ENCODE measurements at regions not wholly inside any gene's neighbourhood (a gene's known extent, or its start where the extent isn't known, plus 50 kb on each side); places are given as distances from the start of the nearest gene placed in this dataset.
"Not testable (repeated sequence)": the region's sequence is repeated elsewhere in the genome, so short reads cannot be mapped to it uniquely, and the experiment has no call there.

GRCh38 chr21:34228792-34229191 lies 135.0 kb upstream of the KCNE2 start:
- TF ChIP-seq, protein P1, sequence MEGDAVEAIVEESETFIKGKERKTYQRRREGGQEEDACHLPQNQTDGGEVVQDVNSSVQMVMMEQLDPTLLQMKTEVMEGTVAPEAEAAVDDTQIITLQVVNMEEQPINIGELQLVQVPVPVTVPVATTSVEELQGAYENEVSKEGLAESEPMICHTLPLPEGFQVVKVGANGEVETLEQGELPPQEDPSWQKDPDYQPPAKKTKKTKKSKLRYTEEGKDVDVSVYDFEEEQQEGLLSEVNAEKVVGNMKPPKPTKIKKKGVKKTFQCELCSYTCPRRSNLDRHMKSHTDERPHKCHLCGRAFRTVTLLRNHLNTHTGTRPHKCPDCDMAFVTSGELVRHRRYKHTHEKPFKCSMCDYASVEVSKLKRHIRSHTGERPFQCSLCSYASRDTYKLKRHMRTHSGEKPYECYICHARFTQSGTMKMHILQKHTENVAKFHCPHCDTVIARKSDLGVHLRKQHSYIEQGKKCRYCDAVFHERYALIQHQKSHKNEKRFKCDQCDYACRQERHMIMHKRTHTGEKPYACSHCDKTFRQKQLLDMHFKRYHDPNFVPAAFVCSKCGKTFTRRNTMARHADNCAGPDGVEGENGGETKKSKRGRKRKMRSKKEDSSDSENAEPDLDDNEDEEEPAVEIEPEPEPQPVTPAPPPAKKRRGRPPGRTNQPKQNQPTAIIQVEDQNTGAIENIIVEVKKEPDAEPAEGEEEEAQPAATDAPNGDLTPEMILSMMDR (IDR thresholded peaks at IDR 0.05; ENCODE audit: insufficient read depth, low read depth, low read length, missing control alignments), result no peak
- no peak for DNase-seq (ENCODE audit: low read depth)
- H3K4me3 ChIP-seq (ENCODE audit: low read length), result no peak overlapping the region

- DNase-seq (ENCODE audit: low read depth), result no peak
- TF ChIP-seq, protein P1 (IDR thresholded peaks at IDR 0.05; ENCODE audit: insufficient read depth, low read depth, low read length, missing control alignments), result no peak
- no peak overlapping the region for H3K4me3 ChIP-seq (ENCODE audit: low read length)
Observed at GRCh38 chr21:34229353-34229752, 134.5 kb upstream of the KCNE2 start.

- not testable (repeated sequence) for H3K4me3 ChIP-seq (ENCODE audit: low read length); DNase-seq (ENCODE audit: low read depth)
Observed at GRCh38 chr21:34233741-34234140, 130.1 kb upstream of the KCNE2 start.

DNA sequence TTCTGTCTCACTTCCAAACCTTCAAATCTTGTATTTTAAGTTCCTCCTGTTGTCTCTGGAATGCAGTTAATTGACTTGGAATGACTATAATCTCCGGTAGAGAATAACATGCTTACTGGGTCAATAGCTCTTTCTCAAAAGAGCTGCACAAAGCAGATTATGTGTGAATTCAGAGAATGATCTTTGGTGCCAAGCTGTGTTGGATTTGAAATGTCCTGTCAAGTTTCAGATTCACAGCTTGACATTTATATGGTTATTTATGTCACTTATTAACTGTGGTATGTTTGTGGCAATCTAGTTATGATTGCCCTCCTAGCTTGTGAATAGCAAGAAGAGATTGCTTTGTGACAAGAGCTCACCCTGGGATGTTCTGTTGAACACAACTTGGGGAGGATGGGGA lies 128.3 kb upstream of the KCNE2 start:
- TF ChIP-seq, protein P1 (IDR thresholded peaks at IDR 0.05; ENCODE audit: insufficient read depth, low read depth, low read length, missing control alignments), result no peak
- no peak for DNase-seq (ENCODE audit: low read depth)
- H3K4me3 ChIP-seq (ENCODE audit: low read length), result no peak overlapping the region

DNA sequence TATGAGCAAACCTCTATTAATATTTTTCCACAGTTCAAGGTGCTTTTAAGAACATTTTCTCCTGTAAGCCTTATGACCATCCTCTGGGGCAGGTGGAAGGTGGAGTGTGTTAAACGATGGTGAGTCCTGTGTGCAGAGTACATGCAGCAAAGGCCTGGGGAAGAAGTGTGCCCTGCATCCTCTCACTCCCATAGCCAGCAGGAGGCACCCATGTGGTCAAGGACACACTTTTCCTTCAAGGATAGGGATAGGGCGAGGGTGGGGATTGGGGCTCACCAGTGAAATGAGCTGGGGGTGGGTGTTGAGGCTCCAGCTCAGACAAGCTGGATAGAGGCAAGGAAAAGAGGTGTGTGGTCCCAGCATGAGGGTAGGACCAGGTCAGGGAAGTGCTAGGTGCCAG lies 120.8 kb upstream of the KCNE2 start:
- H3K4me3 ChIP-seq (ENCODE audit: low read length), result no peak overlapping the region
- no peak for DNase-seq (ENCODE audit: low read depth)
- TF ChIP-seq, protein P1 (IDR thresholded peaks at IDR 0.05; ENCODE audit: insufficient read depth, low read depth, low read length, missing control alignments), result no peak

DNA sequence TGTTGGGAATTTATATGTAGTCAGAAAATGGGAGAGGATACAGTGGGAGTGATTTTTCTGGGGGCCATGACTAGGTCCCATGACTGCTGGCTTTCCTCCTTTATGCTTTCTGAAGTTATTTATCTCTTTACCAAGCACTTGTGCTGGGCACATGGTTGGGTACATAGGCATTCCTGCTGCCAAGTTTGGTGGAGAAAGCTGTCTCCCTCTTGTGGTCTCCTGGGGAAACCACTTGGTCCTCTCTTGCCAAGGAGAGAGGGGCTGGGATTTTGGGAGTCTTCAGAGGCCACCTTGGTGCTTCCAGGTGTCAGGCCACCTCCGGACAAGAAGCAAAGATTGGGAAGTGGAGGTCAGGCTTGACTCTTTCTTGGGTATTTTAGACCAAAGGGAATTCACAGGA lies 120.2 kb upstream of the KCNE2 start:
- H3K4me3 ChIP-seq (ENCODE audit: low read length), result no peak overlapping the region
- TF ChIP-seq, protein P1 (IDR thresholded peaks at IDR 0.05; ENCODE audit: insufficient read depth, low read depth, low read length, missing control alignments), result peak; percentile 72
- peak; percentile 53 for DNase-seq (ENCODE audit: low read depth)

DNA sequence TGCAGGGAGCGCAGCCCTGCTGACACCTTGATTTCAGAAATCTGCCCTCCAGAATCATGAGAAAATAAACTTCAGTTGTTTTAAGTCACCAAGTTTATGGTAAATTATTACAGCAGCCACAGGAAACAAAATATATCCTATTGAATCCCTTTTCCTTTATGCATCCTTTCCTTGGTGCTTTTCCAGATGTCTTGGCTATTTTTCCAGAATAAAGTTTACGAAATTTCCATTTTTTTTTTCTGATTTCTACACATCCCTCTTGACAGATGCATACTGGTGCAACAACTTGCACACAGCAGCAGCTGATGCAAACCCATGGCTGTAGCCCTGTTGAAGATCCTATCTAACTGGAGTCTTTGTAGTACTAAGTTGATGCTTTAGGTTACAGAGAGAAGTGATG lies 111.1 kb upstream of the KCNE2 start:
- TF ChIP-seq, protein P1 (IDR thresholded peaks at IDR 0.05; ENCODE audit: insufficient read depth, low read depth, low read length, missing control alignments), result no peak
- DNase-seq (ENCODE audit: low read depth), result no peak
- no peak overlapping the region for H3K4me3 ChIP-seq (ENCODE audit: low read length)

GRCh38 chr21:34255073-34255472 lies 108.7 kb upstream of the KCNE2 start:
- TF ChIP-seq, protein P1 (IDR thresholded peaks at IDR 0.05; ENCODE audit: insufficient read depth, low read depth, low read length, missing control alignments), result no peak
- no peak for DNase-seq (ENCODE audit: low read depth)

More at GRCh38 chr21:34255073-34255472, 108.7 kb upstream of the KCNE2 start:
- no peak overlapping the region for H3K4me3 ChIP-seq (ENCODE audit: low read length)

Measured in epithelial cell of esophagus (primary cell).